Panc1 (cell line): ENCODE measurements at regions not wholly inside any gene's neighbourhood (a gene's known extent, or its start where the extent isn't known, plus 50 kb on each side); places are given as distances from the start of the nearest gene placed in this dataset.

Source experiments
- ATAC-seq: fragments of 200-7000 bp; cut with Tn5 transposase; 2 replicates; pipeline ENCODE4 v1.9.1; 2020; ENCODE audit warnings: mild to moderate bottlenecking, moderate library complexity
- BruUV-seq: library from RNA; stranded (reverse); fragments of 400-500 nt; replicated peaks from 2 replicates; lab custom pipeline; 2021; lab: Mats Ljungman, UMichigan
- CTCF ChIA-PET: fragments of 300-600 bp; sonication (Branson Sonifier 250); formaldehyde crosslinking; loops from one replicate; lab custom pipeline; 2022; ENCODE audit warnings: antibody characterized with exemption; lab: Charles Lee
- POLR2A ChIA-PET: fragments of 300-600 bp; sonication (Branson Sonifier 250); formaldehyde crosslinking; loops from one replicate; lab custom pipeline; 2022; ENCODE audit warnings: antibody characterized with exemption; lab: Charles Lee
- DNase-seq: peaks from one replicate; pipeline ENCODE4 v3.0.0-alpha.2; 2010; ENCODE audit warnings: low read depth, low spot score
- H3K27ac ChIP-seq: 2 replicates; pipeline ENCODE4 v1.5.1; 2011; ENCODE audit warnings: mild to moderate bottlenecking, low read length, inconsistent platforms
- H3K27me3 ChIP-seq: fragments of 200-500 bp; sonication (Bioruptor generic); 2 replicates; pipeline ENCODE4 v1.6.0; 2014; ENCODE audit warnings: low read length, inconsistent platforms; ENCODE audit not compliant: control insufficient read depth, insufficient read depth
- H3K36me3 ChIP-seq: fragments of 200-500 bp; sonication (Bioruptor generic); 2 replicates; pipeline ENCODE4 v1.5.1; 2014; ENCODE audit warnings: inconsistent platforms, mild to moderate bottlenecking, low read length, moderate library complexity; ENCODE audit not compliant: control insufficient read depth, insufficient read depth
- H3K4me1 ChIP-seq: 2 replicates; pipeline ENCODE4 v1.5.1; 2011; ENCODE audit warnings: inconsistent platforms, mild to moderate bottlenecking, low read length, moderate library complexity; ENCODE audit not compliant: control insufficient read depth, insufficient read depth
- H3K4me3 ChIP-seq, 2 experiments: 2 replicates each; pipeline ENCODE4 v1.5.1; 2011 to 2012; ENCODE audit warnings: low read depth in 2 of 2, low read length in 2 of 2, mild to moderate bottlenecking in 2 of 2, inconsistent platforms in 1 of 2, moderate library complexity in 1 of 2
- H3K9me3 ChIP-seq: fragments of 200-500 bp; sonication (Bioruptor generic); 2 replicates; pipeline ENCODE4 v1.5.1; 2014; ENCODE audit warnings: low read depth, mild to moderate bottlenecking, inconsistent platforms, low read length, moderate library complexity; ENCODE audit not compliant: control insufficient read depth, insufficient read depth
- POLR2AphosphoS5 ChIP-seq: IDR thresholded peaks from 2 replicates; pipeline ENCODE4 v1.6.1; 2012; ENCODE audit warnings: mild to moderate bottlenecking, low read depth, low read length, moderate library complexity
- SIN3A ChIP-seq: IDR thresholded peaks from 2 replicates; pipeline ENCODE4 v1.6.1; 2012; ENCODE audit warnings: low read depth, mild to moderate bottlenecking, low read length, moderate library complexity, borderline replicate concordance; ENCODE audit not compliant: insufficient read depth
- TCF7L2 ChIP-seq: IDR thresholded peaks from 2 replicates; pipeline ENCODE4 v1.6.1; 2011; ENCODE audit warnings: mild to moderate bottlenecking, low read depth, low read length, inconsistent platforms
- in situ Hi-C: cut with HindIII; loops from 2 replicates; pipeline ENCODE4 v1.10.0; 2016; ENCODE audit warnings: low sequenced_read_pairs, low pct_unique_long_range_greater_than_20kb
- intact Hi-C: fragments of 100-400 bp; cut with micrococcal nuclease; formaldehyde crosslinking; loops from one replicate; pipeline ENCODE4 v1.10.0; 2022; ENCODE audit not compliant: unreplicated experiment
- TF ChIP-seq, protein P1 (sequence below), 2 experiments: IDR thresholded peaks; 2 replicates each; pipeline ENCODE4 v1.6.1; 2011 to 2012; ENCODE audit warnings: low read depth in 2 of 2, control low read depth in 1 of 2, low read length in 1 of 2, mild to moderate bottlenecking in 1 of 2, moderate library complexity in 1 of 2; ENCODE audit not compliant: insufficient read depth in 1 of 2
- TF ChIP-seq, protein P2 (sequence below): fragments of 450-650 bp; IDR thresholded peaks from 2 replicates; pipeline ENCODE4 v1.5.1; 2017; ENCODE audit warnings: mild to moderate bottlenecking

DNA sequence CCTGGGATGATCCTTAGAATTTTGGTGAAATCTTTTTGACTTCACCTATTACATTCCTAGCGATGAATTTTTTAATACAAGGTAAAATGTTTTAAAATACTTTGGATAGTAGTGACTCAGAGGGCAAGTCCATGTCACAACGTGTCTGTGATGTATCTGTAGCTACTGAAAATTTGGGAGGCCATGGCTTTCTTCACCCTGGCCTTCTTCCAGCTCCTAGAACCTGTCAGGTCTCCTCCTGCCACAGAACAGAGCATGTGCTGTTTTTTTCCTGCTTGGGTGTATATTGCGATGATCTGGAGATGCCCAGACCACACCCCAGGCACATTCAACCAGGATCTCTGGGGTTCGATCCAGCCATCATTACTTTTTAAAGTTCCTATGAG lies 194.4 kb downstream of the BTBD3 start:
- BruUV-seq, result no TSS peak
- Histone ChIP-seq H3K4me1 (no peaks in the 10 kb centered on the region), H3K9me3 (no peaks in the 10 kb centered on the region), H3K27ac (no peak overlapping the region), H3K4me3 (no peak overlapping the region), H3K27me3 (no peaks in the 10 kb centered on the region), H3K36me3 (no peaks in the 10 kb centered on the region)
- TF ChIP-seq POLR2AphosphoS5, result no peak
- TF ChIP-seq SIN3A, result no peak
- ChIA-PET CTCF (no interaction called here), POLR2A (no interaction called here)
- ATAC-seq (no peak), DNase-seq (no peak)
- in situ Hi-C loops, result no loop called here
- intact Hi-C loops, result no loop called here

DNA sequence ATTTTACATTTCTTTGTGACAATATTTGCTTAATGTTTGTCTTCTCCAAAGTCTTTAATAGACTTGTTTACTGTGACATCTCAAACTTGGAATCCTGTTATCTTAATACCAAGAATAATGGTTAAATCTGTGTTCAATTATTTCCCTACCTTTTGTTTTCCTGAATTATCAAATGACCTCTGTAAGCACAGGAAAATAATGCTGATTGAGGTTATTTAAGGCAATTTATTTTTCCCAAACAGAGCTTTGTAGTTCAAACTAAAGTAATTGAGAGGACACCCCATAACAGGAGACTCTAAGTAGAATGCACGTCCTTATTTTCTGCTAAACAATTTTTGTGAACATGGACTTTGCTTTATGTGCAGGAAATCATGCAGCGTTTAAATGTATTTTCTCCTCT lies 195.0 kb downstream of the BTBD3 start:
- no peaks in the 10 kb centered on the region for H3K4me1 ChIP-seq
- H3K36me3 ChIP-seq, result no peaks in the 10 kb centered on the region
- POLR2A ChIA-PET, result no interaction called here
- no peaks in the 10 kb centered on the region for H3K9me3 ChIP-seq
- TF ChIP-seq, protein P1, sequence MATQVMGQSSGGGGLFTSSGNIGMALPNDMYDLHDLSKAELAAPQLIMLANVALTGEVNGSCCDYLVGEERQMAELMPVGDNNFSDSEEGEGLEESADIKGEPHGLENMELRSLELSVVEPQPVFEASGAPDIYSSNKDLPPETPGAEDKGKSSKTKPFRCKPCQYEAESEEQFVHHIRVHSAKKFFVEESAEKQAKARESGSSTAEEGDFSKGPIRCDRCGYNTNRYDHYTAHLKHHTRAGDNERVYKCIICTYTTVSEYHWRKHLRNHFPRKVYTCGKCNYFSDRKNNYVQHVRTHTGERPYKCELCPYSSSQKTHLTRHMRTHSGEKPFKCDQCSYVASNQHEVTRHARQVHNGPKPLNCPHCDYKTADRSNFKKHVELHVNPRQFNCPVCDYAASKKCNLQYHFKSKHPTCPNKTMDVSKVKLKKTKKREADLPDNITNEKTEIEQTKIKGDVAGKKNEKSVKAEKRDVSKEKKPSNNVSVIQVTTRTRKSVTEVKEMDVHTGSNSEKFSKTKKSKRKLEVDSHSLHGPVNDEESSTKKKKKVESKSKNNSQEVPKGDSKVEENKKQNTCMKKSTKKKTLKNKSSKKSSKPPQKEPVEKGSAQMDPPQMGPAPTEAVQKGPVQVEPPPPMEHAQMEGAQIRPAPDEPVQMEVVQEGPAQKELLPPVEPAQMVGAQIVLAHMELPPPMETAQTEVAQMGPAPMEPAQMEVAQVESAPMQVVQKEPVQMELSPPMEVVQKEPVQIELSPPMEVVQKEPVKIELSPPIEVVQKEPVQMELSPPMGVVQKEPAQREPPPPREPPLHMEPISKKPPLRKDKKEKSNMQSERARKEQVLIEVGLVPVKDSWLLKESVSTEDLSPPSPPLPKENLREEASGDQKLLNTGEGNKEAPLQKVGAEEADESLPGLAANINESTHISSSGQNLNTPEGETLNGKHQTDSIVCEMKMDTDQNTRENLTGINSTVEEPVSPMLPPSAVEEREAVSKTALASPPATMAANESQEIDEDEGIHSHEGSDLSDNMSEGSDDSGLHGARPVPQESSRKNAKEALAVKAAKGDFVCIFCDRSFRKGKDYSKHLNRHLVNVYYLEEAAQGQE (IDR thresholded peaks at IDR 0.05; ENCODE audit: insufficient read depth in 1 of 2, low read depth in 2 of 2, low read length in 1 of 2), result no peak
- TF ChIP-seq SIN3A (no peak), TCF7L2 (no peak), POLR2AphosphoS5 (no peak)
- TF ChIP-seq, protein P2, sequence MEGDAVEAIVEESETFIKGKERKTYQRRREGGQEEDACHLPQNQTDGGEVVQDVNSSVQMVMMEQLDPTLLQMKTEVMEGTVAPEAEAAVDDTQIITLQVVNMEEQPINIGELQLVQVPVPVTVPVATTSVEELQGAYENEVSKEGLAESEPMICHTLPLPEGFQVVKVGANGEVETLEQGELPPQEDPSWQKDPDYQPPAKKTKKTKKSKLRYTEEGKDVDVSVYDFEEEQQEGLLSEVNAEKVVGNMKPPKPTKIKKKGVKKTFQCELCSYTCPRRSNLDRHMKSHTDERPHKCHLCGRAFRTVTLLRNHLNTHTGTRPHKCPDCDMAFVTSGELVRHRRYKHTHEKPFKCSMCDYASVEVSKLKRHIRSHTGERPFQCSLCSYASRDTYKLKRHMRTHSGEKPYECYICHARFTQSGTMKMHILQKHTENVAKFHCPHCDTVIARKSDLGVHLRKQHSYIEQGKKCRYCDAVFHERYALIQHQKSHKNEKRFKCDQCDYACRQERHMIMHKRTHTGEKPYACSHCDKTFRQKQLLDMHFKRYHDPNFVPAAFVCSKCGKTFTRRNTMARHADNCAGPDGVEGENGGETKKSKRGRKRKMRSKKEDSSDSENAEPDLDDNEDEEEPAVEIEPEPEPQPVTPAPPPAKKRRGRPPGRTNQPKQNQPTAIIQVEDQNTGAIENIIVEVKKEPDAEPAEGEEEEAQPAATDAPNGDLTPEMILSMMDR, result no peak
- no TSS peak for BruUV-seq
- CTCF ChIA-PET, result no interaction called here
- H3K27me3 ChIP-seq, result no peaks in the 10 kb centered on the region
- no peak overlapping the region for H3K27ac ChIP-seq
- no peak for DNase-seq
- no peak overlapping the region for H3K4me3 ChIP-seq
- in situ Hi-C loops, result no loop called here
- ATAC-seq, result no peak
- intact Hi-C loops, result no loop called here

DNA sequence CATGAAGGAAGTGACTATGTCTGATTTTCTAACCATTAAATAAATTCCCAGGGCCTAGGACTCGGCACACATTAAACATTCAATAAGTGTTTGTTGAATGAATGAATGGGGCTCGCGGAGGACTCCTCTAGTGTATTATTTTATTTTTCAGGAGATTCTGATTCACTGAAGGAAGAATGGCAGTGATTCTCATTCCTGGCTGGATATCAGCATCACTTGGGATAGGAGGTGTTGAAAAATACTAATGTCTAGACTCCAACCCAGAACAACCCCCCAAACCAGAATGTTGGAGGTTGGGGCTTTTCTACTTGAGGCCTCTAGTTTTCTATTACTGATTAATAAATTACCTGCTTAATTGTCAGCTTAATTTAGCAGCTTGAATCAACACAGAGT lies 195.4 kb downstream of the BTBD3 start:
- intact Hi-C loops (no loop called here), in situ Hi-C loops (no loop called here)
- POLR2A ChIA-PET, result no interaction called here
- ATAC-seq (no peak), DNase-seq (no peak)
- no peak for TF ChIP-seq SIN3A
- TF ChIP-seq, protein P1 (IDR thresholded peaks at IDR 0.05; ENCODE audit: insufficient read depth in 1 of 2, low read depth in 2 of 2, low read length in 1 of 2), result no peak
- TF ChIP-seq POLR2AphosphoS5, result no peak
- no peak for TF ChIP-seq TCF7L2
- TF ChIP-seq, protein P2, result no peak
- H3K27ac ChIP-seq, result no peak overlapping the region
- CTCF ChIA-PET, result no interaction called here
- no peaks in the 10 kb centered on the region for H3K9me3 ChIP-seq
- no TSS peak for BruUV-seq
- H3K36me3 ChIP-seq, result no peaks in the 10 kb centered on the region
- no peak overlapping the region for H3K4me3 ChIP-seq
- no peaks in the 10 kb centered on the region for H3K4me1 ChIP-seq
- H3K27me3 ChIP-seq, result no peaks in the 10 kb centered on the region
